ENCODE measurements at regions not wholly inside any gene's neighbourhood (a gene's known extent, or its start where the extent isn't known, plus 50 kb on each side); places are given as distances from the start of the nearest gene placed in this dataset.
"Not testable (repeated sequence)": the region's sequence is repeated elsewhere in the genome, so short reads cannot be mapped to it uniquely, and the experiment has no call there.

DNA sequence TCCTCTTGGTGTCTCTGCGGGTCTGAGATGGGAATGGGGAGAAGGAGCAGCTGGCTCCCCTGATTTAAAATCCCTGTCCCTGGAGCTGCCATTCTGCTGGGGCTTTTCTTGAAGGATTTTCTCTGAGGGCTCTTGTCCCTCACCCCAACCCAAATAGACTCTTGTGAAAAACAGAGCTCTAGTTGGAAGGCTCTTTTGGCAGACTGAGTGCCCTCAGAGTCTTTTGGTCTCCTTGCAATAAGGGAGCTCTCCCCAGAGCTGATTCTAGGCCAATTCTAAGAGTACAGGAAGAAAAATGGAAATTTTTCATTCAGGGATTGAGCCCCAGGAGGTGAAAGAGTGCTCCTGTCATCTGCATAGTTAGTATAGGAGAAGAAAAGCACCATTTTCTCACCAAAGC, 238.3 kb downstream of the COG6 start:
- DNase-seq (ENCODE audit: low read depth in 3 of 3): no peak

- DNase-seq (ENCODE audit: low read depth in 3 of 3): no peak
Observed at GRCh38 chr13:39894586-39894985, 239.1 kb downstream of the COG6 start.

- no peak for DNase-seq (ENCODE audit: low read depth in 3 of 3)
Observed at GRCh38 chr13:39895254-39895653, 239.8 kb downstream of the COG6 start.

GRCh38 chr13:39897636-39898035, 242.2 kb downstream of the COG6 start:
- no peak for DNase-seq (ENCODE audit: low read depth in 3 of 3)

DNA sequence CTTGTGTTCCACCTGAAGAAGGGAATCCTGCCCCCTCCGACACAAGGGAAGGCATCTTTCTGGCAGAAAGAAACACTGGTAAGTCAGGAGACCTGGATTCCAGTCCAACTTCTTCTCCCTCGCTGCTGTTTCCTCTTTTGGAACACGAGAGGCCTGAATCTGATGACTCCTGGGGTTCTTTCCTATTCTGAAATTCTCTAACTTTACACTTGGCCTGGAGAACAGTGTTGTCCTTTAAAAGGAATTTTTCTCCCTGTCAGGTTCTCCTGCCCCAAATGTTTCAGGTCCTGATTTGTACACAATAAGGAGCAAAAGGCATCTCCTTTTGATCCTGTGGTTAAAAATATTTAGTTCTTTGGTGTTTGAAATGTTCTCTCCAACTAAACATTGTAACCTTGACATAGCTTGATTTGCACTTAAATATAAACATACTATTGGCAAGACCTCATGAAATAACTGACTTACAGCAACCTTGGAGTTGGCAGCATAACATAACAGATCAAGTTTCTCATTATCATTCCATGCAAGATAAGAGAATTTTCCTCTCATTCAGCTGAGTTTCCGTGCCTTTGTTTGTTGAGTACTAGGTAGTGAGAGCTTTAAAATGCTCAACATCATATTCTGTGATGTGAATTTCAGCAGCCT, 244.8 kb downstream of the COG6 start:
- DNase-seq (ENCODE audit: low read depth in 3 of 3): no peak

DNA sequence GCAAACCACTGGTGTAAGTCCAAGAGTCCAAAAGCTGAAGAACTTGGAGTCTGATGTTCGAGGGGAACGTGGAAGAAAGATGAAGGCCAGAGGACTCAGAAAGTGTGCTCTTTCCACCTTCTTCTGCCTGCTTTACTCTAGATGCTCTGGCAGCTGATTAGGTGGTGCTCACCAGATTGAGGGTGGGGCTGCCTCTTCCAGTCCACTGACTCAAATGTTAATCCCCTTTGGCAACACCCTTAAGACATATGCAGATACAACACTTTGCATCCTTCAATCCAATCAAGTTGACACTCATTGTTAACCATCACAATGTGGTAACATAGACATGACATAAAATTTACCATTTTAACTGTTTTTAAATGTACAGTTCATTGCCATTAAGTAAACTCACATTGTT, 249.5 kb downstream of the COG6 start:
- no peak for DNase-seq (ENCODE audit: low read depth in 3 of 3)

DNA sequence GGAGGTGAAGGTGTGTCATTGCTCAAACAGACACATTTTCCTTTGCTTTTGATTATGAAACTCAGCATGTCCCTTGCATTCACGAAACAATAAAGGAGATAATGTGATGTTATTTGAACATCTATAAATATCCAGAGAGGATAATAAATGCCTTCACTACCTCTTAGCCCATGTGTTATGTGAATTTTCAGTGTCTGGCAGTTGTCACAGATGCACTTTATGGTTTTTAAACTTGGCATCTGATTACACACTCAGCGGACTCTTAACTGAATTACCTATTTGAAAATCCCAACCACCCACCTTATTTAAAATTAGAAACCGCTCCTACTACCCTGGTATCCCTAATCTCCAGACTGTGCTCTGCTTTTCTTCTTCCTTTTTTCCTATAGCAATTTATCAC, 254.2 kb downstream of the COG6 start:
- no peak for DNase-seq (ENCODE audit: low read depth in 3 of 3)

GRCh38 chr13:39910041-39910440, 254.6 kb downstream of the COG6 start:
- DNase-seq (ENCODE audit: low read depth in 3 of 3): no peak

DNA sequence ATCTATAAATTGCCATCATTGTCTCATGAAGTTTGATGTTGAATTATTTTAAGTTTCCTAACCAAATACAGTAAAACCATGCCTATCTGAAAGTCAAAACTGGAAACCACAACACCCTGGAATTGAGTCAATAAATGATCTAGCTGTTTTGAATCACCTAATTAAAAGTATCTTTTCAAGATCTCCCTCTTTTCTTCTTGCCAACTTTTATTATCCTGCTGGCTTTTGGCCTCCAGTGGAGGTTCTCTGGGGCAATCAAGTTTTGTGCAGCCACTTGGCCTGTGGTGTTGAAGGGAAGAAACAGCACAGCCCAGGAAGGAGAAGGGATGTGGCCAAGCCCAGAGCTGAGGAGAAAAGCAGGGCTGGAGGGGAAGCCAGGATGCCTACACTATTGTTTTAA, 255.4 kb downstream of the COG6 start:
- no peak for DNase-seq (ENCODE audit: low read depth in 3 of 3)

DNA sequence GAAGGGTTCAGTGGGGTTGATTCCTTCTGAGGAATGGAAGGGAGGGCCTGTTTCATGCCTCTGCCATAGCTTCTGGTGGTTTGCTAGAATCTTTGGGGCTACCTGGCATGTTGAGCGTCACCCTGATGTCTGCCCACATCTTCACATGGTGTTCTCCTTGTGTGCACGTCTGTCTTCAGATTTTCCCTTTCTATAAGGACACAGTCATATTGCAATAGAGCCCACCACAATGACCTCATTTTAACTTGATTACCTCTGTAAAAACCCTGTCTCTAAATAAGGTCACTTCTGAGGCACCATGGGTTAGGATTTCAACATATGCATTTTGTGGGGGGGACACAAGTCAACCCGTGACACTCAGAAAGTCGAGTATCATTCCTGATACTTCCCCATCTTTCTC, 257.9 kb downstream of the COG6 start:
- DNase-seq (ENCODE audit: low read depth in 3 of 3): no peak

- DNase-seq (ENCODE audit: low read depth in 3 of 3): no peak
Observed at GRCh38 chr13:39913928-39914327, 258.5 kb downstream of the COG6 start.

DNA sequence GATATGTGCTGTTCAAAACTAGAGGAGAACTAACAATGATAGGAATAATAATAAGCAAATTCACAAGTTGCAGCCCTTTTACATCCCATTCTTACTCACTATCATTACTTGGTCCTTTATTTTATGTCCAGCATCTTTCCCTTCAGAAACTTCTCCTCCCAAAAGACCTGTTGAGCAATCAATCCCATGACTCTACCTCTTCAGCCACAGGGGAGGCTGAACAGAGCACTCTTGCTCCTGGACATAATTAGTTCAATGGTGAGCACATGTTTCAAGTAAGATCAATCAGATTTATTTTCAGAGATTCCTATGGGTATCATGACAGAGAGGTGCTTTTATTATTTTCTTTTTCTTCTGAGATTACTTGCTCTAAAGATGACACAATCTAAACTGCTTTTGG, 260.0 kb downstream of the COG6 start:
- no peak for DNase-seq (ENCODE audit: low read depth in 3 of 3)

- DNase-seq (ENCODE audit: low read depth in 3 of 3): no peak
Observed at GRCh38 chr13:39916330-39916729, 260.9 kb downstream of the COG6 start.

DNA sequence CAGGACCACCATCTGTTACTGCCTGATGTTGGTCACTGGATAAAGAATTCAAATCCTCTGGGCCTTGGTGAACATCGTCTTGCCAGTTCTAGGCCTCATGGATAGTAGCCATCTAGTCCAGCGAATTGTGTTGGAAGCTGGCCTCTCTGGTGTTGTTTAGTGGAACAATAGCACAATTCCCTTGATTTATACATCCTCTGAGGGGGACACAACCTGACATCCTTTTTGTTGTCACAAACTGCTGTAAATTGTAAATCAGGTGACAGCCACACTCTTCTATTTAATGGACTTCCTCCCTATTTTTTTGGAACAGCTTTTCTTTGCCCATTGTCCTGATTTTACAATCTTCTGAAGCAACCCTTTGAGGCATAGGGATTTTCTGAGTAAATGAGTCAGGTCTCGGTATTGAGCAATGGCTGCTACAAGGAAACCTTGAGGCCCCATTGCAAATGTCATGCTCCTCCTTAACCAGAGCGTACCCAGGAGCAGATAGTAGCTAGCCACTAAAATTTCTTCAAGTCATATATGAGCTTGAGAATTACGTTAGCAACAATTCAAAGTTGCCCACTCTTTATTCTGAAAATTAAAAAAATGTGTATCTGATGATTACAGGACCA, 263.3 kb downstream of the COG6 start:
- DNase-seq (ENCODE audit: low read depth in 3 of 3): no peak

- no peak for DNase-seq (ENCODE audit: low read depth in 3 of 3)
Observed at GRCh38 chr13:39920613-39921012, 265.2 kb downstream of the COG6 start.

DNA sequence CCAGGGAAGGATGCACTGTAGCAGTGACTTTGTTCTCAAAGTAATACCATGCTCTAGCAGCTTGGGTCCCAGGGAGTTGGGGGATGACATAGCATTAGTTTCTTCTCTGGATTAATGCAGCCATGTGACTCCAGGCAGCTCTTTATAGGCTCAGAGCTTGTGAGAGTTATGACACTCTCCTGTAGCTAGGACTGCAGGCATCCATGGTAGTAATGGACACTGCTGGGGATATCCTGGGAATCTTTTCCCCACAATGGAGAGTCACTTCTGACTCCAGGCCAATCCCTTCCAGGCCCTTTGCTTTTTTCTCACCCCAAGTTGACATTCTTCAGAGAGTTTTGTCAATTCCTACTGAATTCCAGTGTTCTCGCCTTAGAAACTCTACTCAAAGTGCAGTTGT, 270.9 kb downstream of the COG6 start:
- DNase-seq (ENCODE audit: low read depth in 3 of 3): no peak

- DNase-seq (ENCODE audit: low read depth in 3 of 3): no peak
Observed at GRCh38 chr13:39928261-39928660, 272.8 kb downstream of the COG6 start.

- DNase-seq (ENCODE audit: low read depth in 3 of 3): no peak
Observed at GRCh38 chr13:39929583-39929982, 274.1 kb downstream of the COG6 start.

- no peak for DNase-seq (ENCODE audit: low read depth in 3 of 3)
Observed at GRCh38 chr13:39930060-39930459, 274.6 kb downstream of the COG6 start.

GRCh38 chr13:39930544-39931444, 275.3 kb downstream of the COG6 start:
- DNase-seq (ENCODE audit: low read depth in 3 of 3): no peak

DNA sequence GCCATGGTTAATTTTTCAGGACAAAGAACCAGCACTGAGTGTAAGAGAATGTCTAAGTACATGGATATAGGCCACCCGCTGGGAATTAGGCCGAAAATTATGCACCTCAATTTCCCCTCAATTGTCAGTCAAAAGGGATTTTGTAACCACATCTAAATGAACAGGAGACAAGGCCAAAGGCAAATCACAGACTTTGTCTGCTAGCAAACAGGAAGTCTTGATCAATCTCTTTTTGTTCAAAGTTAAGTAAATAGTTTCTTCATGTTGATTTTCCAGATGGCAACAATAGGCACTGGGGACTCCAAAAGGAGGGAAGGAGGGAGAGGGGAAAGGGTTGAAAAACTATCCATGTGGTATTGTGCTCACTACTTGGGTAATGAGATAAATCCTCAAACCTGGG, 276.0 kb downstream of the COG6 start:
- no peak for DNase-seq (ENCODE audit: low read depth in 3 of 3)

- DNase-seq (ENCODE audit: low read depth in 3 of 3): not testable (repeated sequence)
Observed at GRCh38 chr13:39932514-39932913, 277.1 kb downstream of the COG6 start.

GRCh38 chr13:39935155-39935554, 279.7 kb downstream of the COG6 start:
- no peak for DNase-seq (ENCODE audit: low read depth in 3 of 3)
